T-helper 2 cell treated with Interferon-gamma antibody and Interleukin-4, amounts not matched to agents 100 ng/mL and 5 ng/mL, for 36 hours (primary cell): ENCODE measurements at regions not wholly inside any gene's neighbourhood (a gene's known extent, or its start where the extent isn't known, plus 50 kb on each side); places are given as distances from the start of the nearest gene placed in this dataset.

Experiments used
- intact Hi-C: fragments of 100-400 bp; cut with micrococcal nuclease; formaldehyde crosslinking; loops from one replicate; pipeline ENCODE4 v1.15.1; 2023

DNA sequence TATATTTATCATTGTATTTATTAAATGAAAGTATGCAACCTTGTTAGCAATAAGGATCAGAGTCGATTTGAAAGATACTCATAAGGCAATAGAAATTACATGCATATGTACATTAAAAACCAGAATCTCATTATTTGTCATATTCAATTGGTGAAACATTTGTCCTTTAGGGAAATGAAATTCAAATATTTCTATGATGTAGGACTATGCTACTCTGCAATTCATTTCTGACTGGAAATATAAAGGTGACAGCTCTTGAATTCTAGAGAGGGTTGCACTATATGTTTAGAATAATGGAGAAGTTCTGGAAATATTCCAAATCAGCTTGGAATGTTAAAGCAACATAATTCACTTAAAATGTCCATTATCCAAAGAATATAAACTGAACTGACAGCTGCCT, 1519.8 kb downstream of the ARAP2 start:
- intact Hi-C loops = no loop called here

DNA sequence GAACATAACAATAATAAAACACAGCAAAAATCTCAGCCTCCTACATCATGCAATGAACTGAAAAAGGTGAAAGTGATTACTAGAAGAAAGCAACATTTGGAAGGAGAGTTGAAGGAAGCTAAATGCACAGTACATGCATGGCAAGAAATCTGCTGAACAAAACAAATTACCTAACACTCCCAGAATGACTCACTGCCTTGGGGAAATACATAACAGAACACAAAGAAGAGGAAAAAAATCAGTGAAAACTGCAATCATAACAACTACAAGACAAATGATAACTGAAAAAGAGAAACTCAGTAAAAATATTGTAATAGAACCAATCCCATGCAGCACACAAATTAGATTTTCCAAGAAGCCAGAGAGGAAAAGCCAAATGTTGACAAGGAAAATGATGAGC, 1513.2 kb downstream of the ARAP2 start:
- intact Hi-C loops = no loop called here

DNA sequence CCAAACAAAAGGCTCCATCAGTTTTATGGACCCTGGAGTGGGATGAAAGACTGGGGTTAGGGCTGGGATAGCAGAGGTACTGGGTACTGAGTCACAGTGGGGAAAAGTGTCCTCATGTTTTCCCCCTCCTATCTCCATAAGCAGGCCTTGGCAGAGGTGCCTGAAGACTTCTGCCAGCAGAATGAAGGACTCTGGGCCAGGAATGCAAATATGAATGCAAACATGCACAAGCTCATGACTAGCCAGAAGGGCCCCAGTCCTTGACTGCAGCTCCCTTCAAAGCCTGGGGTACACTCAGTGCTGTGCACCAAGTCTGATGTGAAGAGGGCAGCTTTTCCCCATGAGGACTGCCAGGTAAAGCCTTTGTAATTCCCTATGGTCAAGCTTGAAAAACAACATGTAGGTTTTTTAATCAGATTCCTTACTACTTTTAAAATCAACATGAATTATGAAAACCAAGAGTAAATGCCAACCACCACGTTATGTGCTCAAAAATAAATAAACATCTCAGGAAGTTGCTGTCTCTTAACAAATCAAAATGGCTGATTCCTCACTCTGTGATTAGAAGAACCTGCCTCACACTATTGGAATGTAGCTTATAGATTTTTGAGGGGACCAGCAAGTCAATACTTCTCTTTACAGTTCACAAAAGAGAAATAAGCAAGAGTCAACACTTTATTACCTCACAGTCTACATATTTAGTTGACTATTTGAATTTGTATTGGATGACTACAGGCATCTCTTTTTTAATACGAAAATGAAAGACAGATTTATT, 1512.0 kb downstream of the ARAP2 start:
- intact Hi-C loops = no loop called here

DNA sequence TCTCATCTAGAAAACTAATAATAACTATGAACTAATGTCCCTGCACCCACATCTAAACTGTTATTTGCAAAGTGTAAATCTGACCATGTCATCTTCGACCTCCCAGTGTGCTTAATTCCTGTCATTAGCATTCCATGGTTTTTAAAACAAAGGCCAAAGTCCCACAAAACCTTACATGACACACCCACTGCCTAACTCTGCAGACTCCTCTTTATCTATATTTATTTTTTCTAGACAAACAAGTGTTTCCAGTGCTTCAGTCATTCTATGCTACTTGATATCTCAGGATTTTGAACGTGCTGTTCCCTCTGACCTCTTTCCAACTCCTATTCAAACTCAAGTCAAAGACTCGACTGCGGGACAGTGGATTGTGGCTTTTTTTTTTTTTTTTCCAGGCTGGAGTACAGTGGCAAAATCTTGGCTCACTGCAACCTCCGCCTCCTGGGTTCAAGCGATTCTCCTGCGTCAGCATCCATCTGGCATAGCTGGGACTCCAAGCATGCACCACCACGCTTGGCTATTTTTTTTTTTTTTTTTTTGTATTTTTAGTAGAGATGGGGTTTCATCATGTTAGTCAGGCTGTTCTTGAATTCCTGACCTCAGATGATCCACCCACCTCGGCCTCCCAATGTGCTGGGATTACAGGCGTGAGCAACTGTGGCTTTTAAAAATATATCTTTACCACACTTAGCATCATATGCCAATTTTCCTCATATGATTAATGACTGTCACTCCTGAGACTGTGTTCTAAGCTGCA, 1511.0 kb downstream of the ARAP2 start:
- intact Hi-C loops = no loop called here

DNA sequence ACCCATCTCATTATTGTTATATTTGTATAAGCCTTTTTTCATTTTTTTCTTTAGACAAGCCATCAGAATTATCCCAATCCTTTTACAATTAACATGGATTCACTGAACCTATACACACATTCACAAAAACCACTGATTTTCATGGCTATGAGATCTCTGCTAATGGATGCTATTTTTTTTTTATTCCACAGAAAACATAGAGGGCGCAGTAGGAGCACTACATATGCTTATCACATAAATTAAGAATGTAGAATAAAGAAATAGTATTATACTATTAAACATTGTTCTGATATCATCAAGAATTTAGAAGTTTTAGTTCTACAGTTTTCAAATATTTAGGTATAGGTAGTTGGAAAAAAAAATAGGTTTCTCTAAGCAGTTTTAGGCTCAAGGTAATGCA, 1477.4 kb downstream of the ARAP2 start:
- intact Hi-C loops = no loop called here

DNA sequence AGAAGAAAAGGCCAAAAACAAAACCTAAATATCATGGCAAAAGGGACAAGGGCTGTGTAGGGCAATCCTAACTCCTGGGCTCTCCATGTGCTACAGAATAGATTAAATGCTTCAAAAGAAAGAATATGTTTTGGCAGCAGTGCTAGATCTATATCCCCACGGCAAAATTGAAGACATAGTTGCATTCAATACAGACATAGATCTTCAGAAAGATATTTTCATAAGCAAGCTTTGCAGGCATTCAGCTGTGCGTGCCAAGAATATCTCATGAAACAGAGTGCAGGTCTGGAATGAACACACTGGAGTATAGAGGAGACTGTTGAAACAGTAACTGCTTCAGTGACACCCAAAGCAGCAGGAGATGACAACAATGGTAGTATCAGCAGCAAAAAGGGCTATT, 1476.9 kb downstream of the ARAP2 start:
- intact Hi-C loops = no loop called here

DNA sequence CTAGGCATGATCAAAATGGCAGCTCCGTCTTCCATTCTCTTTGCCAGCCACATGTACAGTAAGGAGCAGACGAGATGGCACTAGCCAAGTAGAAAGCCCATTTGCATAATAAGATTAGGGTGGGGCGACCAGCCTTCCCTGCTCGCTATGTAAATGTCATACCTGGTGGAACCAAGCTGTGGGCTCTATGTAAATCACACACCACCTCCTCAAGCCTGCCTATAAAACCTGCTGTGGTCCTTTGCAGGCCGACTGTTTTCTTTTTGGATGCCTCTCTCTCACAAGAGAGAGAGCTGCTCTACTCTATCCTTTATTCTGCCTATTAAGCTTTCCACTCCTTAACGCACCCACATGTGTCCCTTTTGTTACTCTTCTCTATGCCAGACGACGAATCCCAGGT, 1472.7 kb downstream of the ARAP2 start:
- intact Hi-C loops = no loop called here

DNA sequence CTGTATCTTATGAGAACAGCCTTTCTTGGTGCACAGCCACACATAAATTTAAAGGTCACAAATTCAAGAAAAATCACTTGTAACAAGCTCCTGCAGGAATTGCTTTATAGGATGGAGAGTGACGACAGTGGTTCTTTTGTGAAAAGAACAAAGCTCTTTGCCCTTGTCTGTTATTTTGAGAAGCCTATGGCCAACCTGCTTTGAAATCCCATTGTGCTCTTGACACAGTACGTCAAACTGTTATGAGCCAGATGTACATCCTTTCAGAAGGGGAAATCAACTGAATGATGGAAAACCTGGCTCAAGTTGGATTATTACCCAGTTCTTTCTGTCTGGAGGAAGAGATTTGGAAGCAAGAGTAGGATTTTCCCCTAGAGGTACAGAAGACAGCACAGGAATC, 1454.2 kb downstream of the ARAP2 start:
- intact Hi-C loops = no loop called here

DNA sequence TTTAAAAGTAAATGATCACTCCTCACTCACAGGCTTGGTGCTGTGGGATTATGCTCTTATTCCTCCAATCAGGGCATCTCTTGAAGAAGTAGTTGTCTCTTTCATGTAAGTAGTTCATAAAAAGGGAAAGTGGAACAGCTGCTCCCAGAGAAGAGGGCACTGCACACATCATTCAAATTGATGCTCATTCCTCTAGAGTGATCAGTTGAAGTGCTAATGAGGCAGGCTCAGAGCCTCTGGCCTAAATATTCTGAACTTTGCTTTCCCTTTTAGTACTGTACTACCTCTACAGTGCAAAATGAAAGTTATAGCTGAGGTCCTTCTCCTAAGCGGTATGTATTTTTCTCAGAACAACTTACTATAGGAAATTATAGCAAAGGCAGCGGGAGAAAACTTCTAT, 1453.1 kb downstream of the ARAP2 start:
- intact Hi-C loops = no loop called here

DNA sequence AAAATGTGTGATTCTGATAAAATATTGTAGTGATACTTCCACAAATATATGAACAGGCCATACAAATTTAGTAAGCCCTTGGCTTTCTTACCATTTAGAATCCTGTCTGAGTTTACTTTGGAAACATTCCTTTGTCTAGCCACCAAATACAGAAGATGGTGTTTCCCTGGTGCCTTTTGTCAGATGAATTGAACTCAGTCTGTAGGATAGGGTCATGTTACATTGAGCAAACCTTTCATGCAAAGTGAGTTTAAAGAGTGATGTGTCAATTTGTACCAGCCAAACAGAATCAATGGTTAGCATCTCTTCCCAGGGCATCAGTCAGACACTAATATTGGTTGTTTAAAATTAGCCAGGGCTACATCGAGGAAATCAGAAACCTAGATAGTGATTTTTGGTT, 1443.4 kb downstream of the ARAP2 start:
- intact Hi-C loops = no loop called here

DNA sequence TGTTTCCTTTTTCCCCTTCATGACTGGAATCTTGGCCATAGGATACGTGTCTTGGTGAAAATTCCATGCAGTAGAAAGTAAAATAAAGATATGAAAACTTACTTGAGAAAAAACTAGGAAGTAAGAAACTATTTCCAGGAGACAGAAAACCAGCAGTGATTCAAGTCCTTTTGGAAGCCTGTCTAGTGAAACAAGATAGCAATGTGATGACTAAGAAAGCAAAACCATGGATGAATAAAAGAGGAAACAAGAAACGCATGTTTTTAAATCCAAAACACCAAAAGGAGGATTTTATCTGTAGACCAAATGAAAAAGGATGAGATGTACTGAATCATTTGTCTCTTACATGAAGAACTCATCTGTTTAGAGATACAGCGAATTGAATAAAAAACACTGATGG, 1430.0 kb downstream of the ARAP2 start:
- intact Hi-C loops = no loop called here

DNA sequence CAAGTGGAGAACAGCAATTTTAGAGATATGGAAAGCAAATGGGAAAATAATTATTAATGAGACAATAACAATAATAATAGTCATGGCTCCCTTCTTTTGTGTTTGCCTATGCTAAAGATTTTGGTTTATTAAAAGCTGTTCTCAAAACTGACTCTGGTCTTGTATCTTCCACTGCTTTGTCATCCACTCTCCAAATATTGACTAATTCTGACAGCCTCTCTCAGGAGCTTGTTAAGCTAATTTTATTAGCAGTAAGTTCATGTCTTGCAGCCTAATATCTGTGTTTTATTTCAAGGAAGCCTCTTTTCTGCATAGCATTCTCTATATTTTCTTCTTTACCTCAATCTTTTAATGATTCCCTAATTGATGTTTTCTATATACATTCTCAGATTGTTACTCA, 1419.8 kb downstream of the ARAP2 start:
- intact Hi-C loops = no loop called here

DNA sequence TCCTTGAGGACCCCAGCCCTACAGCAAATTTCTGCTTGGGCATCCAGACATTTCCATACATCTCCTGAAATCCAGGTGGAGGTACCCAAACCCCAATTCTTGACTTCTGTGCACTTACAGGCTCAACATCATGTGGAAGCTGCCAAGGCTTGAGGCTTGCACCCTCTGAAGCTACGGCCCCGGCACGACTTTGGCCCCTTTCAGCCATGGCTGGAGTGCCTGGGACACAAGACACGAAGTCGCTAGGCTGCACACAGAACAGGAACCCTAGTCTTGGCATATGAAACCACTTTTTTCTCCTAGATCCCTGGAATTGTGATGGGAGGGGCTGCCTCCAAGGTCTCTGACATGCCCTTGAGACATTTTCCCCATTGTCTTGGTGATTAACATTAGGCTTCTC, 1417.7 kb downstream of the ARAP2 start:
- intact Hi-C loops = no loop called here

DNA sequence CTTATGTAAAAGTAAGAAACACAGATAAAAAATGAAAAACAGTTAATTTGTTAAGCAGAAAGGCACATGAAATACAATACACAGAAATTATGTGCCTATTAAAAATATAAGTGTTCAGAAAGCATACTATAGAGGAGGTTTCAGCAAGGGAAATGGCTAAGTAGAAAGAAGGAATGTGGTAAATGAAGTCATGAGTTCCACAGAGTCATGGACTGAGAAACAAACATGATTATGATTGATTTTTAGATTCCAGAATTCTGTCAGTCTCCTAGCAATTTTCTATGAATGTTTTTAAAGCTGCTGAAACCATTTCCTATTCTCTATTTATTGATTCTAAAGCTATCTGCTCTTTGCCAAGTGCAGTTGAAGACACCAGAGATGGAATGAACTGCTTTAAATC, 1398.4 kb downstream of the ARAP2 start:
- intact Hi-C loops = no loop called here

DNA sequence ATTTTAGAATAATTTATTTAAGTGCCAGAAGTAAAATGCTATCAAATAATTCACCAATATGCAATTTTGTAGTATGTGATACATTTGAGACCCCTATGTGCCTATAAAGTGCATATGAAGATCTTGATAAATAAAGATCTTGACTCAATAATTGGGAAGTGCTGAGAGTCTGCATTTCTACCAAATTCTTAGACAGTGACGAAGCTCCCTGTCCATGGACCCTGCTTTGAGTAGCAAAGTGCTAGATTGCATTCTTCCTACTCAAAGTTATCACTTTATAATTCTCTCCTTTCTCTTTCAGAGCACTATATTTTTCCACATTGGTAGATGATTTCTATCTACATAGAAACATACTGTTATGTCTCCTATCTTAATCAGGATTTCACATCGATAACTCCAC, 1393.9 kb downstream of the ARAP2 start:
- intact Hi-C loops = no loop called here

DNA sequence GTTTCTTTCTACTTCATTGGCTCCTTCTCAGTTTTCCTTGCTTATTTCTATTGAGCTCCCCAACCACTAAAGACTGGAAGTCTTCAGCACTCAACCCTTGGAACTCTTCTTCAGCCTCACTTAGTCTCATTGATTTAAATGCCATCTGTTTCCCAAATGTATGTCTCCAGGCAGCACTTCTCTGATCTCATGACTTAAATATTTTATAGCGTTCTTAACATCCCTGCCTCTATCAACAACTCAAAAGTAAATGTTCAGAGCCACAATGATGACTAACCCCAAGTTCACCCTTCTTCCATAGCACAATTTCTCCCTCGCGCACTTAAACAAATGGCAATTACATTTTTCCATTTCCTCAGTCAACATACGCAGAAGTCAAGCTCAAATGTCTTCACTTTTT, 1393.3 kb downstream of the ARAP2 start:
- intact Hi-C loops = no loop called here

DNA sequence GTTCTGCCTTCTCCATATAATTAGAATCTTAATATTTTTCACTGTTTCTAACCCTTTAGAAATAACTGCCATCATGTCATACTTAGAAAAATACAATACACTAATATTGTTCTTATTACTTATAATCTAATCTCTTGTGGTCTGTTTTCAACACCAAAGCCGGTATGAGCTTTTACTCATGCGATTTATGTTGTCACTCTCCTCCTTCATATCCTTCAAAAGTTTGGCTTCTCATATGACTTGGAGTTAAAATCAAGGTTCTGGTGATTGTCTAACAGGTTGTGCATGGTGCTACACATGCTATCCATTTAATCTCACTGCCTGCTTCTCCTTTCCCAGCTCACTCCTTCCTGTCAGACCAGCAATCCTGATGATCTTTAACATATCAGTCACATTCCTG, 1392.9 kb downstream of the ARAP2 start:
- intact Hi-C loops = no loop called here

DNA sequence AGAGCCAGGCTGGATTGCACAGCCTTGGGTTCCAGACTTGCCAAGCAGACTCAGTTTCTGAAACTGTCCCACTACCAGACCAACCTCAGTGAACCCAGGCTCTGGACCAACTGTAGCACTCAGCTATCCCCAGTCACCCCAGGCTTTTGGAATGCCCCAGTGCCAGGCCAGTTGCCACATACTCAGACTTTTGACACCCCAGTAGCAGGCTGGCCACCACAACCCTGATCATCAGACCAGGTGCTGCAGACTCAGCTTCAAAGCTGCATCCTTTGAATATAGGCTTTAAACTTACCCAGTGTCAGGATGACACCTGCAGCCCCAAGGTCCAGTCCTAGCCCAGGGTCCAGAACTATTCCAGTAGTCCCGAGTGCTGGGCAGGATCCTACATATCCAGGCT, 1389.9 kb downstream of the ARAP2 start:
- intact Hi-C loops = no loop called here

DNA sequence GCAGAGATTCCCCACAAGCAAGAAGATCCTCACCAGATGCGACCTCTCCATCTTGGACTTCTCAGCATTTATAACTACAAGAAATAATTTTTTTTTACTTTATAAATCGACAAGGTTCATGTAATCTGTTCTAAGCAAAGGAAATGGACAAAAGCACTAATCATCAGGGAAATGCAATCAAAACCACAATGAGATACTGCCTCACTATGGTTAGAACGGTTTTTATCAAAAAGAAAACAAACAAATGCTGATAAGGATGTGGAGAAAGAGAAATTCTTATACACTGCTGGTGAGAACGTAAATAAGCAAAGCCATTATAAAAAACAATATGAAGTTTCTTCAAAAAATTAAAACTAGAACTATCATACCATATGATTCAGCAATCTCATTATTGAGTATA, 1382.6 kb downstream of the ARAP2 start:
- intact Hi-C loops = no loop called here

DNA sequence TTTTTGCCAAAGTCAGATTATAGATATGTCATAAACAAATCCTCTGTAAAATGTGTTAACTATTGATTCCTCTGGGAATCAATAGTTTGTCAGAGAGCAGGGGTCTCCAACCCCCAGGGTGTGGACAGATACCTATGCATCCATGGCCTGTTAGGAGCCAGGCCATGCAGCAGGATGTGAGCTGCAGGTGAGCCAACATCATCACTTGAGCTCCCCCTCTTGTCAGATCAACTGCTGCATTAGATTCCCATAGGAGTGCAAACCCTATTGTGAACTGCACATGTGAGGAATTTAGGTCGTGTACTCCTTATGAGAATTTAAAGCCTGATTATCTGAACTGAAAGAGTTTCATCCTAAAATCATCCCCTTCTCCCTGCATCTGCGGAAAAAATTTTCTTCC, 1365.4 kb downstream of the ARAP2 start:
- intact Hi-C loops = no loop called here

DNA sequence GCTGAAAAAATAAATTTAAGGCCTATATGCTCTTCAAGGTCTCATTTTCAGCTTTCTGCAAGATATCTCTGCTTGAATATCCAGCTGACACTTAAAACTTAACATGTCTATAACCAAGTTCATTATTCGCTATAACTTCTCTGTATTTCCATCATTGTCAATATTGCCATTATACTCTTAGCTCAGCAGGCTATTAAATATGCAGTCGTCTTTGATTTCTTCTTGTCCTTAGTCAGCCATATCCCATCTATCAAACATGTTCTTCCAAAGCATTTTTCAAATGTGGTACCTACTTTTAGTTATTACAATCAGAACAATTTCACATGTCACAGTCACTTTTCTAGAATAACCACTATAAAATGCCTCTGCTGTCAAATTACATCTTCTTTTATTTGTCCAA, 1364.1 kb downstream of the ARAP2 start:
- intact Hi-C loops = no loop called here

DNA sequence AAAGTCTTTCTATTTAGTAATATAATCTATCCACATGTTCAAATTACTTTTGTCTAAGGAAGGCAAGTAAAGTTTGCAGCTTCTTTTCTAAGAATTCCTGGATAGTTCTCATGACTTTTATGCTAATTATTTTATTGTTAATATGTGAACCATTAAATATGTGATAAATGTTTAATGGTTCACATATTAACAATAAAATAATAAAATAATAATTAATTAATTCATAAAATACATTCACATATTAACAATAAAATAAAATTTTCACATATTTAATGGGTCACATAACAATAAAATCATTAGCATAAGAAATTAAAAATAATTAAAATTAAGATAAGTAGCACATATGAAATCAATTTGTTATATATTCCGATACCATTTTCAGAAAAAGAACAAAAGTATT, 1352.4 kb downstream of the ARAP2 start:
- intact Hi-C loops = no loop called here

DNA sequence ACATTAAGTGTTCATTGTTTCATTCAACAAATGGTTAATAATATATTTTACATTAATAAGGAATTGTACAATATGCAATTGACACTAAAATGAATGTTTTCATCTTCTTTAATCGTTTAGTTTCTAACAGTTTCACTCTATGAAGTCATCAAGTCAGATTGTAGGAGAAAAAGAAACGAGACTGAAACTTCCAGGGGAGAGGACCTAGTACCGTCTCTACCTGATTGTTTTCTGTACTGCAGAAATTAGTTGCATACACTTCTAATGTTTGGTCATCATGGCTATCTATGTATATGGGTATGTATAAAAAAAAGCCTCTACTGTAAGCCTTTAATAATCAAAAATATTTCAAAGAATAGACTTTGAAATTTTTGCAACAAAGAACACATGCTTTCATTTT, 1350.9 kb downstream of the ARAP2 start:
- intact Hi-C loops = no loop called here
